HL-60 (cell line): ENCODE measurements at regions not wholly inside any gene's neighbourhood (a gene's known extent, or its start where the extent isn't known, plus 50 kb on each side); places are given as distances from the start of the nearest gene placed in this dataset.
"Not testable (repeated sequence)": the region's sequence is repeated elsewhere in the genome, so short reads cannot be mapped to it uniquely, and the experiment has no call there.

ENCODE experiments used
- DNase-seq, 2 experiments: peaks; one replicate each; pipeline ENCODE4 v3.0.0-alpha.2; 2010 to 2020; ENCODE audit warnings: low read depth in 1 of 2, low spot score in 1 of 2
- H3K27ac ChIP-seq: fragments of 250-450 bp; sonication (Bioruptor Pico); replicated peaks from 2 replicates; pipeline ENCODE4 v1.5.1; 2020; ENCODE audit warnings: mild to moderate bottlenecking, moderate library complexity
- H3K27me3 ChIP-seq: fragments of 250-450 bp; sonication (Bioruptor Pico); 2 replicates; pipeline ENCODE4 v1.5.1; 2021; ENCODE audit warnings: mild to moderate bottlenecking, moderate library complexity; ENCODE audit not compliant: insufficient read depth, poor library complexity, severe bottlenecking
- H3K4me3 ChIP-seq: replicated peaks from 2 replicates; pipeline ENCODE4 v1.5.1; 2011; ENCODE audit warnings: mild to moderate bottlenecking, control low read depth, low read length; ENCODE audit not compliant: insufficient read depth
- GABPA ChIP-seq: IDR thresholded peaks from 2 replicates; pipeline ENCODE4 v1.6.1; 2012; ENCODE audit warnings: low read depth
- POLR2AphosphoS5 ChIP-seq: IDR thresholded peaks from 2 replicates; pipeline ENCODE4 v1.6.1; 2012; ENCODE audit warnings: low read depth
- SPI1 ChIP-seq: IDR thresholded peaks from 2 replicates; pipeline ENCODE4 v1.6.1; 2012; ENCODE audit warnings: low read depth, mild to moderate bottlenecking, borderline replicate concordance
- TF ChIP-seq, protein P1 (sequence below): IDR thresholded peaks from 2 replicates; pipeline ENCODE4 v1.6.1; 2012; ENCODE audit warnings: low read depth; ENCODE audit not compliant: insufficient replicate concordance
- TF ChIP-seq, protein P2 (sequence below): IDR thresholded peaks from one replicate; pipeline ENCODE4 v1.5.1; 2011; ENCODE audit warnings: low read length, control low read depth, inconsistent platforms; ENCODE audit not compliant: insufficient read depth

DNA sequence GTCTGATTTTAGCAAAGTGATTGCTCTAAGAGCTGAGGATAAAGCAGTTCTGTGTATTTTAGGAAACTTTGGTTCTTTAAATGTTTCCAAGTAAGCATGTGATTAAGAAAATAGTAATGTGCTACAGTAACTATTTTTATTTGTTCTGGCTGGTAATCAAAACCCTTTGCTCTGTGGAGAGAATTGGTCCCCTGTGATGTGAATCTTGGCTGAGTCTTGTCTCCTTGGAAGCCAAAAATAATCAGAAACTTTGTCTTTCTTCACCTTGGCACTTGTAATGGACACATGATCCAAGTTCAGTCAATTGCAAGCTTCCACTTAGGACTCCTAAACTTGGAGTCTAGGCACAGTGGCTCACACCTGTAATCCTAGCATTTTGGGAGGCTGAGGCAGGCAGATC, 422.7 kb upstream of the CDH20 start:
- DNase-seq, result no peak
- TF ChIP-seq POLR2AphosphoS5 (no peak), GABPA (no peak), SPI1 (no peak)
- TF ChIP-seq, protein P1, sequence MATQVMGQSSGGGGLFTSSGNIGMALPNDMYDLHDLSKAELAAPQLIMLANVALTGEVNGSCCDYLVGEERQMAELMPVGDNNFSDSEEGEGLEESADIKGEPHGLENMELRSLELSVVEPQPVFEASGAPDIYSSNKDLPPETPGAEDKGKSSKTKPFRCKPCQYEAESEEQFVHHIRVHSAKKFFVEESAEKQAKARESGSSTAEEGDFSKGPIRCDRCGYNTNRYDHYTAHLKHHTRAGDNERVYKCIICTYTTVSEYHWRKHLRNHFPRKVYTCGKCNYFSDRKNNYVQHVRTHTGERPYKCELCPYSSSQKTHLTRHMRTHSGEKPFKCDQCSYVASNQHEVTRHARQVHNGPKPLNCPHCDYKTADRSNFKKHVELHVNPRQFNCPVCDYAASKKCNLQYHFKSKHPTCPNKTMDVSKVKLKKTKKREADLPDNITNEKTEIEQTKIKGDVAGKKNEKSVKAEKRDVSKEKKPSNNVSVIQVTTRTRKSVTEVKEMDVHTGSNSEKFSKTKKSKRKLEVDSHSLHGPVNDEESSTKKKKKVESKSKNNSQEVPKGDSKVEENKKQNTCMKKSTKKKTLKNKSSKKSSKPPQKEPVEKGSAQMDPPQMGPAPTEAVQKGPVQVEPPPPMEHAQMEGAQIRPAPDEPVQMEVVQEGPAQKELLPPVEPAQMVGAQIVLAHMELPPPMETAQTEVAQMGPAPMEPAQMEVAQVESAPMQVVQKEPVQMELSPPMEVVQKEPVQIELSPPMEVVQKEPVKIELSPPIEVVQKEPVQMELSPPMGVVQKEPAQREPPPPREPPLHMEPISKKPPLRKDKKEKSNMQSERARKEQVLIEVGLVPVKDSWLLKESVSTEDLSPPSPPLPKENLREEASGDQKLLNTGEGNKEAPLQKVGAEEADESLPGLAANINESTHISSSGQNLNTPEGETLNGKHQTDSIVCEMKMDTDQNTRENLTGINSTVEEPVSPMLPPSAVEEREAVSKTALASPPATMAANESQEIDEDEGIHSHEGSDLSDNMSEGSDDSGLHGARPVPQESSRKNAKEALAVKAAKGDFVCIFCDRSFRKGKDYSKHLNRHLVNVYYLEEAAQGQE, result no peak
- TF ChIP-seq, protein P2, sequence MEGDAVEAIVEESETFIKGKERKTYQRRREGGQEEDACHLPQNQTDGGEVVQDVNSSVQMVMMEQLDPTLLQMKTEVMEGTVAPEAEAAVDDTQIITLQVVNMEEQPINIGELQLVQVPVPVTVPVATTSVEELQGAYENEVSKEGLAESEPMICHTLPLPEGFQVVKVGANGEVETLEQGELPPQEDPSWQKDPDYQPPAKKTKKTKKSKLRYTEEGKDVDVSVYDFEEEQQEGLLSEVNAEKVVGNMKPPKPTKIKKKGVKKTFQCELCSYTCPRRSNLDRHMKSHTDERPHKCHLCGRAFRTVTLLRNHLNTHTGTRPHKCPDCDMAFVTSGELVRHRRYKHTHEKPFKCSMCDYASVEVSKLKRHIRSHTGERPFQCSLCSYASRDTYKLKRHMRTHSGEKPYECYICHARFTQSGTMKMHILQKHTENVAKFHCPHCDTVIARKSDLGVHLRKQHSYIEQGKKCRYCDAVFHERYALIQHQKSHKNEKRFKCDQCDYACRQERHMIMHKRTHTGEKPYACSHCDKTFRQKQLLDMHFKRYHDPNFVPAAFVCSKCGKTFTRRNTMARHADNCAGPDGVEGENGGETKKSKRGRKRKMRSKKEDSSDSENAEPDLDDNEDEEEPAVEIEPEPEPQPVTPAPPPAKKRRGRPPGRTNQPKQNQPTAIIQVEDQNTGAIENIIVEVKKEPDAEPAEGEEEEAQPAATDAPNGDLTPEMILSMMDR, result no peak
- H3K4me3 ChIP-seq, result no peak overlapping the region
- H3K27ac ChIP-seq, result no peak overlapping the region
- H3K27me3 ChIP-seq, result no peaks in the 10 kb centered on the region

DNA sequence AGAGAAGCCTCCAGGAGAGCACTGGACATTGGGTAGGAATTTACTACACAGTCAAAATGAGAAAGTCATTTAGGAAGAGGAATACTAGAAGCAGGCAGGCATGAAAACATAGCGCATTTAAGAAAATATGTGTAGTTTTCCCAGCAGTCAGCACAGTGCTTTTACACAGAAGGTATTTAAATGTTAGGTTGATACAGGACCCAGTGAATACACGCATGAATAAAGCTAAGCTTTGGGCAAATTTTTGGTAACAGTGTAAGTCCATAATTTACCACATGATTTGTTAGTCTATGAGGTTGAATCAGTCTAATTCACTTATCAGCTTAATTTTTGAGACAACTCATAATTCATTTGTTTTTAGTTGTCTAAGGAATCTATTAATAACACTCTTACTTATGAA, 421.7 kb upstream of the CDH20 start:
- no peaks in the 10 kb centered on the region for H3K27me3 ChIP-seq
- no peak overlapping the region for H3K27ac ChIP-seq
- TF ChIP-seq, protein P2, result no peak
- TF ChIP-seq POLR2AphosphoS5 (no peak), GABPA (no peak), SPI1 (no peak)
- TF ChIP-seq, protein P1, result no peak
- DNase-seq, result no peak
- H3K4me3 ChIP-seq, result no peak overlapping the region

DNA sequence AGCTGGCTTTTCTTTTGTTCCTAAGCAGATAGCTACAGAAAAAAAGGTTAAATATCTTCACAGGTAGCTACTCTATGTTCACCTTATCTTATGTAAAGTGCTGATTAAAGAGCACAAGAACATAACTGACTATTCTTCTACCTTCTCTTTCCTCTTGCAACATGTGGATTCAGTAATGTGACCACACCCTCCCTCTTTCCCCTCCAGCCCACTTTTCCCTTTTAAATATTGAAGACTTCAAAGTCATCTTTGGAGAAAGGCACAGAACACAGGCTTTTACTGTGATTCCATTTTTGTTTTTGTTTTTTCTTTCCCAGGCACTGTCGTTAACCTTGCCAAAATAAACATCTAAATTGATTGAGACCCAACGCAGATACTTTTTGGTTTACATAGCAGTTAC, 418.1 kb upstream of the CDH20 start:
- DNase-seq, result no peak
- no peak overlapping the region for H3K27ac ChIP-seq
- no peak overlapping the region for H3K4me3 ChIP-seq
- no peaks in the 10 kb centered on the region for H3K27me3 ChIP-seq
- no peak for TF ChIP-seq GABPA
- no peak for TF ChIP-seq SPI1
- TF ChIP-seq, protein P2, result no peak
- TF ChIP-seq POLR2AphosphoS5, result no peak
- TF ChIP-seq, protein P1, result no peak

DNA sequence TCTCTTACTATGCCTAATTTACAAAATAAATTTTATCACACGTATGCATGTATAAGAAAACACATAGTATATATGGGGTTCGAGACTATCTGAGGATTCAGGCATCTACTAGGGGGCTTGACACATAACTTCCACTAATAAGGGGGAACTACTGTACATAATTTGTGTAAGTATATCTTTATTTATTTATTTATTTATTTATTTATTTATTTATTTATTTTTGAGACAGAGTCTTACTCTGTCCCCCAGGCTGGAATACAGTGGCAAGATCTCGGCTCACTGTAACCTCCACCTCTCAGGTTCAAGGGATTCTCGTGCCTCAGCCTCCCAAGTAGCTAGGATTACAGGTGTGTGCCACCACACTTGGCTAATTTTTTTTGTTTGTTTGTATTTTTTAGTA, 414.4 kb upstream of the CDH20 start:
- H3K27me3 ChIP-seq, H3K27ac ChIP-seq, H3K4me3 ChIP-seq, DNase-seq: not testable (repeated sequence)
